Tibial artery (tissue), 4 donors: ENCODE measurements at regions not wholly inside any gene's neighbourhood (a gene's known extent, or its start where the extent isn't known, plus 50 kb on each side); places are given as distances from the start of the nearest gene placed in this dataset.
A peak's percentile ranks its signal among the peaks of the same experiment; 100 is the strongest.

ENCODE experiments used
- DNase-seq, 2 donors: peaks; one replicate each; pipeline ENCODE4 v3.0.0-alpha.2; 2019
- H3K27ac ChIP-seq, 2 donors: fragments of 200-600 bp; sonication (generic) in 1 of 2; 1 replicate in 1 of 2; 2 replicates in 1 of 2; pipeline ENCODE4 v1.5.1; 2018 to 2019; ENCODE audit warnings: mild to moderate bottlenecking in 1 of 2
- H3K27me3 ChIP-seq, 2 donors: fragments of 200-600 bp; sonication (generic) in 1 of 2; one replicate each; pipeline versions ENCODE4 v1.5.1 to v1.6.0; 2016 to 2019
- H3K36me3 ChIP-seq, 3 donors: fragments of 200-600 bp; sonication (generic) in 2 of 3; one replicate each; pipeline ENCODE4 v1.5.1; 2016 to 2019; ENCODE audit warnings: mild to moderate bottlenecking in 2 of 3
- H3K4me1 ChIP-seq, 4 donors: fragments of 200-600 bp; sonication (generic) in 2 of 4; 1 replicate in 3 of 4; 2 replicates in 1 of 4; pipeline ENCODE4 v1.5.1; 2016 to 2019
- H3K4me3 ChIP-seq, 2 donors: fragments of 200-600 bp; sonication (generic) in 1 of 2; 1 replicate in 1 of 2; 2 replicates in 1 of 2; pipeline ENCODE4 v1.5.1; 2018 to 2019; ENCODE audit warnings: mild to moderate bottlenecking in 2 of 2
- H3K9me3 ChIP-seq, 3 donors: fragments of 200-600 bp; sonication (generic) in 1 of 3; one replicate each; pipeline ENCODE4 v1.5.1; 2016 to 2019
- CTCF ChIP-seq, 2 experiments: fragments of 200-600 bp in 1 of 2; fragments of 450-650 bp in 1 of 2; IDR thresholded peaks; one replicate each; pipeline ENCODE4 v1.5.1; 2017 to 2019; ENCODE audit warnings: antibody characterized with exemption in 2 of 2, mild to moderate bottlenecking in 1 of 2, moderate library complexity in 1 of 2
- intact Hi-C: fragments of 100-400 bp; cut with DNase I; formaldehyde crosslinking; loops from one replicate; pipeline ENCODE4 v1.15.0; 2023; ENCODE audit warnings: low total_unique reads

- TF ChIP-seq CTCF (IDR thresholded peaks at IDR 0.05) = no peak
- Histone ChIP-seq H3K27me3 (peaks cover 0 to 26% of the 10 kb centered on the region in 2 donors), H3K27ac (no peak overlapping the region), H3K9me3 (no peaks in the 10 kb centered on the region), H3K4me3 (no peak overlapping the region), H3K36me3 (no peaks in the 10 kb centered on the region), H3K4me1 (peaks cover 0 to 12% (median 0%) of the 10 kb centered on the region in 4 donors)
- no peak for DNase-seq
- intact Hi-C loops = no loop called here
These were observed 223.3 kb downstream of the BMP7 start for GRCh38 chr20:57043091-57043490.

GRCh38 chr20:57043669-57044268 lies 222.7 kb downstream of the BMP7 start:
- Histone ChIP-seq H3K4me3 (no peak overlapping the region), H3K4me1 (peaks cover 0 to 12% (median 0%) of the 10 kb centered on the region in 4 donors), H3K27me3 (peaks cover 0 to 29% of the 10 kb centered on the region in 2 donors), H3K9me3 (no peaks in the 10 kb centered on the region), H3K36me3 (no peaks in the 10 kb centered on the region), H3K27ac (no peak overlapping the region)
- TF ChIP-seq CTCF (IDR thresholded peaks at IDR 0.05) = no peak
- intact Hi-C loops = no loop called here
- DNase-seq = no peak

- no peak overlapping the region for H3K27ac ChIP-seq
- intact Hi-C loops = loop anchor here (2.0 kb wide), 1 partner anchor 39 kb away; no protein-coding TSS in a partner anchor
- peak in 1 of 2 donors; percentile 2 for DNase-seq
- H3K27me3 ChIP-seq = peaks cover 0 to 25% of the 10 kb centered on the region in 2 donors
- H3K4me1 ChIP-seq = peaks cover 0 to 12% (median 0%) of the 10 kb centered on the region in 4 donors
- no peak overlapping the region for H3K4me3 ChIP-seq
- no peak for TF ChIP-seq CTCF (IDR thresholded peaks at IDR 0.05)
- no peaks in the 10 kb centered on the region for H3K9me3 ChIP-seq
- no peaks in the 10 kb centered on the region for H3K36me3 ChIP-seq
These were observed 219.0 kb downstream of the BMP7 start for GRCh38 chr20:57047281-57048026.

GRCh38 chr20:57048027-57048869 lies 218.2 kb downstream of the BMP7 start:
- no peak overlapping the region for H3K27ac ChIP-seq
- H3K4me1 ChIP-seq = peaks cover 0 to 12% (median 0%) of the 10 kb centered on the region in 4 donors
- peak in 1 of 2 experiments; percentile 14 for TF ChIP-seq CTCF (IDR thresholded peaks at IDR 0.05)
- intact Hi-C loops = no loop called here
- no peaks in the 10 kb centered on the region for H3K36me3 ChIP-seq
- no peaks in the 10 kb centered on the region for H3K9me3 ChIP-seq
- peaks cover 0 to 25% of the 10 kb centered on the region in 2 donors for H3K27me3 ChIP-seq
- DNase-seq = peak in 1 of 2 donors; percentile 48
- no peak overlapping the region for H3K4me3 ChIP-seq

- intact Hi-C loops = no loop called here
- peaks cover 0 to 25% of the 10 kb centered on the region in 2 donors for H3K27me3 ChIP-seq
- H3K4me1 ChIP-seq = peaks cover 0 to 12% (median 0%) of the 10 kb centered on the region in 4 donors
- no peaks in the 10 kb centered on the region for H3K9me3 ChIP-seq
- H3K36me3 ChIP-seq = no peaks in the 10 kb centered on the region
- no peak overlapping the region for H3K27ac ChIP-seq
- no peak for TF ChIP-seq CTCF (IDR thresholded peaks at IDR 0.05)
- H3K4me3 ChIP-seq = no peak overlapping the region
- DNase-seq = no peak
These were observed 217.1 kb downstream of the BMP7 start for GRCh38 chr20:57049296-57049695.
